ENCODE measurements at regions not wholly inside any gene's neighbourhood (a gene's known extent, or its start where the extent isn't known, plus 50 kb on each side); places are given as distances from the start of the nearest gene placed in this dataset.

- no peak for DNase-seq (ENCODE audit: low spot score)
- Histone ChIP-seq H3K4me3 (ENCODE audit: low read depth in 1 of 3, low read length in 3 of 3) (no peak overlapping the region), H3K9ac (ENCODE audit: low read depth in 1 of 2, low read length in 2 of 2) (no peak overlapping the region), H3K4me1 (ENCODE audit: control insufficient read depth in 4 of 4, insufficient read depth in 4 of 4, low read length in 3 of 4) (peaks cover 0 to 3% (median 0%) of the 10 kb centered on the region in 4 donors), H3K27ac (ENCODE audit: low read depth in 1 of 2, low read length in 2 of 2) (no peak overlapping the region), H3K9me3 (ENCODE audit: control insufficient read depth in 4 of 4, low read length in 3 of 4) (peaks cover 0 to 4% (median 0%) of the 10 kb centered on the region in 4 donors), H3K27me3 (ENCODE audit: control insufficient read depth in 4 of 4, insufficient read depth in 4 of 4, low read length in 3 of 4) (peaks cover 0 to 2% (median 0%) of the 10 kb centered on the region in 4 donors), H3K36me3 (ENCODE audit: control insufficient read depth in 4 of 4, insufficient read depth in 3 of 4, low read depth in 1 of 4, low read length in 3 of 4) (no peaks in the 10 kb centered on the region)
- 50% methylated on average over 6 of the region's 6 CpGs for WGBS
- TF ChIP-seq, protein P1, sequence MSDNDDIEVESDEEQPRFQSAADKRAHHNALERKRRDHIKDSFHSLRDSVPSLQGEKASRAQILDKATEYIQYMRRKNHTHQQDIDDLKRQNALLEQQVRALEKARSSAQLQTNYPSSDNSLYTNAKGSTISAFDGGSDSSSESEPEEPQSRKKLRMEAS (IDR thresholded peaks at IDR 0.05), result no peak
- TF ChIP-seq, protein P2, sequence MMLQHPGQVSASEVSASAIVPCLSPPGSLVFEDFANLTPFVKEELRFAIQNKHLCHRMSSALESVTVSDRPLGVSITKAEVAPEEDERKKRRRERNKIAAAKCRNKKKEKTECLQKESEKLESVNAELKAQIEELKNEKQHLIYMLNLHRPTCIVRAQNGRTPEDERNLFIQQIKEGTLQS (IDR thresholded peaks at IDR 0.05), result no peak
- no peak for TF ChIP-seq NR2F2 (IDR thresholded peaks at IDR 0.05)
Measured at GRCh38 chr2:33859176-33859575, 260.1 kb upstream of the FAM98A start.

DNA sequence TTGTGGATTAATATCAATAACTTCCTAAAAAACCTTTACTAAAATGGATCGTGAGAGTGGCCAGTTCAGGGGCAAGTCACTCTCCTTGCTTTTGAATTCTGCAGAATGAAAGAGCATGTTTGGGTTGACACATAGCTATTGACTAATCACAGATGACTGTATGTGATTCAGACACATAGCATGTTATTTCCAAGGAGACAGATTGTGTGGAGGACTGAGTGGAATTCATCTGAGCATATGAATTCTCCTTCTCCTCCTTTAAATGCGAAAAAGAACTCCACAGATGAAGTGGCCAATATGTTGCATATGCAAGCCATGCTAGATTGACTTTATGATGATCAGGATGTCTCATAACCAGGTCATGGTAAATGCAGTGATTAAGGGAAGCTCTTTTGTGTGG is 249.4 kb upstream of the FAM98A start:
- TF ChIP-seq RAD21 (IDR thresholded peaks at IDR 0.05), result no peak
- TF ChIP-seq HNF4A (conservative IDR thresholded peaks at IDR 0.05), result no peak
- TF ChIP-seq, protein P2 (IDR thresholded peaks at IDR 0.05), result no peak
- TF ChIP-seq JUND (IDR thresholded peaks at IDR 0.05), result no peak
- TF ChIP-seq SP1 (IDR thresholded peaks at IDR 0.05), result no peak
- TF ChIP-seq, protein P1 (IDR thresholded peaks at IDR 0.05), result no peak
- TF ChIP-seq REST (IDR thresholded peaks at IDR 0.05), result no peak
- TF ChIP-seq TAF1 (conservative IDR thresholded peaks at IDR 0.05), result no peak
- TF ChIP-seq HNF4G (IDR thresholded peaks at IDR 0.05), result no peak
- TF ChIP-seq RXRA (IDR thresholded peaks at IDR 0.05), result no peak
- no peak for TF ChIP-seq YY1 (IDR thresholded peaks at IDR 0.05)
- no peak for TF ChIP-seq NR2F2 (IDR thresholded peaks at IDR 0.05)
- no peak for TF ChIP-seq FOXA2 (IDR thresholded peaks at IDR 0.05)
- no peak for TF ChIP-seq EGR1 (IDR thresholded peaks at IDR 0.05; ENCODE audit: low read depth in 2 of 2)
- TF ChIP-seq FOXA1 (IDR thresholded peaks at IDR 0.05), result no peak
- TF ChIP-seq, protein P3, sequence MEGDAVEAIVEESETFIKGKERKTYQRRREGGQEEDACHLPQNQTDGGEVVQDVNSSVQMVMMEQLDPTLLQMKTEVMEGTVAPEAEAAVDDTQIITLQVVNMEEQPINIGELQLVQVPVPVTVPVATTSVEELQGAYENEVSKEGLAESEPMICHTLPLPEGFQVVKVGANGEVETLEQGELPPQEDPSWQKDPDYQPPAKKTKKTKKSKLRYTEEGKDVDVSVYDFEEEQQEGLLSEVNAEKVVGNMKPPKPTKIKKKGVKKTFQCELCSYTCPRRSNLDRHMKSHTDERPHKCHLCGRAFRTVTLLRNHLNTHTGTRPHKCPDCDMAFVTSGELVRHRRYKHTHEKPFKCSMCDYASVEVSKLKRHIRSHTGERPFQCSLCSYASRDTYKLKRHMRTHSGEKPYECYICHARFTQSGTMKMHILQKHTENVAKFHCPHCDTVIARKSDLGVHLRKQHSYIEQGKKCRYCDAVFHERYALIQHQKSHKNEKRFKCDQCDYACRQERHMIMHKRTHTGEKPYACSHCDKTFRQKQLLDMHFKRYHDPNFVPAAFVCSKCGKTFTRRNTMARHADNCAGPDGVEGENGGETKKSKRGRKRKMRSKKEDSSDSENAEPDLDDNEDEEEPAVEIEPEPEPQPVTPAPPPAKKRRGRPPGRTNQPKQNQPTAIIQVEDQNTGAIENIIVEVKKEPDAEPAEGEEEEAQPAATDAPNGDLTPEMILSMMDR (IDR thresholded peaks at IDR 0.05; ENCODE audit: low read depth, low read length, missing input control), result no peak
- no peak for TF ChIP-seq ZBTB33 (IDR thresholded peaks at IDR 0.05)
- no peak for TF ChIP-seq GABPA (IDR thresholded peaks at IDR 0.05 in 1 of 2, conservative IDR thresholded peaks at IDR 0.05 in 1 of 2)
- H3K4me3 ChIP-seq (ENCODE audit: low read depth in 1 of 3, low read length in 3 of 3), result no peak overlapping the region
- no peak overlapping the region for H3K9ac ChIP-seq (ENCODE audit: low read depth in 1 of 2, low read length in 2 of 2)
- no peaks in the 10 kb centered on the region for H3K36me3 ChIP-seq (ENCODE audit: control insufficient read depth in 4 of 4, insufficient read depth in 3 of 4, low read depth in 1 of 4, low read length in 3 of 4)
- peaks cover 0 to 10% (median 2%) of the 10 kb centered on the region in 4 donors for H3K9me3 ChIP-seq (ENCODE audit: control insufficient read depth in 4 of 4, low read length in 3 of 4)
- H3K27me3 ChIP-seq (ENCODE audit: control insufficient read depth in 4 of 4, insufficient read depth in 4 of 4, low read length in 3 of 4), result no peaks in the 10 kb centered on the region
- H3K4me1 ChIP-seq (ENCODE audit: control insufficient read depth in 4 of 4, insufficient read depth in 4 of 4, low read length in 3 of 4), result no peaks in the 10 kb centered on the region
- WGBS, result 69% methylated on average over 2 of the region's 2 CpGs
- DNase-seq (ENCODE audit: low spot score), result no peak
- H3K27ac ChIP-seq (ENCODE audit: low read depth in 1 of 2, low read length in 2 of 2), result no peak overlapping the region
